Uterus (tissue), 2 donors: ENCODE measurements at regions not wholly inside any gene's neighbourhood (a gene's known extent, or its start where the extent isn't known, plus 50 kb on each side); places are given as distances from the start of the nearest gene placed in this dataset.

Experiments
- POLR2A ChIP-seq, 2 donors: fragments of 450-650 bp; IDR thresholded peaks; one replicate each; pipeline ENCODE4 v1.6.1; 2016; ENCODE audit warnings: antibody characterized with exemption in 2 of 2, mild to moderate bottlenecking in 1 of 2, moderate library complexity in 1 of 2
- TF ChIP-seq, protein P1 (sequence below), 4 experiments: fragments of 200-600 bp in 2 of 4; fragments of 450-650 bp in 2 of 4; sonication (generic) in 2 of 4; IDR thresholded peaks; one replicate each; pipeline ENCODE4 v1.5.1; 2016 to 2019; ENCODE audit warnings: antibody characterized with exemption in 4 of 4, mild to moderate bottlenecking in 2 of 4, moderate library complexity in 1 of 4

- TF ChIP-seq, protein P1, sequence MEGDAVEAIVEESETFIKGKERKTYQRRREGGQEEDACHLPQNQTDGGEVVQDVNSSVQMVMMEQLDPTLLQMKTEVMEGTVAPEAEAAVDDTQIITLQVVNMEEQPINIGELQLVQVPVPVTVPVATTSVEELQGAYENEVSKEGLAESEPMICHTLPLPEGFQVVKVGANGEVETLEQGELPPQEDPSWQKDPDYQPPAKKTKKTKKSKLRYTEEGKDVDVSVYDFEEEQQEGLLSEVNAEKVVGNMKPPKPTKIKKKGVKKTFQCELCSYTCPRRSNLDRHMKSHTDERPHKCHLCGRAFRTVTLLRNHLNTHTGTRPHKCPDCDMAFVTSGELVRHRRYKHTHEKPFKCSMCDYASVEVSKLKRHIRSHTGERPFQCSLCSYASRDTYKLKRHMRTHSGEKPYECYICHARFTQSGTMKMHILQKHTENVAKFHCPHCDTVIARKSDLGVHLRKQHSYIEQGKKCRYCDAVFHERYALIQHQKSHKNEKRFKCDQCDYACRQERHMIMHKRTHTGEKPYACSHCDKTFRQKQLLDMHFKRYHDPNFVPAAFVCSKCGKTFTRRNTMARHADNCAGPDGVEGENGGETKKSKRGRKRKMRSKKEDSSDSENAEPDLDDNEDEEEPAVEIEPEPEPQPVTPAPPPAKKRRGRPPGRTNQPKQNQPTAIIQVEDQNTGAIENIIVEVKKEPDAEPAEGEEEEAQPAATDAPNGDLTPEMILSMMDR (IDR thresholded peaks at IDR 0.05): no peak
- no peak for TF ChIP-seq POLR2A (IDR thresholded peaks at IDR 0.05)
Observed at GRCh38 chr7:81244224-81244623, 325.4 kb upstream of the SEMA3C start.
